Sigmoid colon (tissue), 6 donors: ENCODE measurements at regions not wholly inside any gene's neighbourhood (a gene's known extent, or its start where the extent isn't known, plus 50 kb on each side); places are given as distances from the start of the nearest gene placed in this dataset.

ENCODE experiments used
- DNase-seq: peaks from one replicate; pipeline ENCODE4 v3.0.0-alpha.2; 2019
- H3K27ac ChIP-seq, 4 donors: fragments of 200-600 bp; sonication (generic); one replicate each; pipeline ENCODE4 v1.5.1; 2016 to 2019; ENCODE audit warnings: mild to moderate bottlenecking in 1 of 4
- H3K27me3 ChIP-seq, 3 donors: fragments of 200-600 bp; sonication (generic); one replicate each; pipeline ENCODE4 v1.5.1; 2019; ENCODE audit warnings: mild to moderate bottlenecking in 1 of 3
- H3K36me3 ChIP-seq, 4 donors: fragments of 200-600 bp; sonication (generic); one replicate each; pipeline ENCODE4 v1.5.1; 2016 to 2019
- H3K4me1 ChIP-seq, 4 donors: fragments of 200-600 bp; sonication (generic); one replicate each; pipeline ENCODE4 v1.5.1; 2017 to 2019
- H3K4me3 ChIP-seq, 4 donors: fragments of 200-600 bp; sonication (generic); one replicate each; pipeline ENCODE4 v1.5.1; 2017 to 2019; ENCODE audit warnings: mild to moderate bottlenecking in 2 of 4, moderate library complexity in 1 of 4
- H3K9me3 ChIP-seq, 4 donors: fragments of 200-600 bp in 3 of 4; sonication (generic) in 3 of 4; one replicate each; pipeline versions ENCODE4 v1.5.1 to v1.6.1; 2013 to 2019
- EP300 ChIP-seq, 4 donors: sonication (generic); formaldehyde crosslinking; IDR thresholded peaks; one replicate each; pipeline ENCODE4 v1.6.1; 2017; ENCODE audit warnings: antibody characterized with exemption in 4 of 4
- POLR2A ChIP-seq, 2 donors: fragments of 450-650 bp; IDR thresholded peaks; one replicate each; pipeline ENCODE4 v1.6.1; 2016; ENCODE audit warnings: antibody characterized with exemption in 2 of 2, mild to moderate bottlenecking in 2 of 2, moderate library complexity in 2 of 2
- POLR2AphosphoS5 ChIP-seq, 4 donors: sonication (generic); formaldehyde crosslinking; IDR thresholded peaks; one replicate each; pipeline ENCODE4 v1.6.1; 2017; ENCODE audit warnings: antibody characterized with exemption in 4 of 4
- WGBS, 2 donors: extraction: QIAGEN DNeasy Blood & Tissue Kit; methylation state at CpG; one replicate each; pipeline ENCODE4 v1.1.7; 2013; 5-methylcytosine and 5-hydroxymethylcytosine counted together
- intact Hi-C: fragments of 100-400 bp; cut with DNase I; formaldehyde crosslinking; loops from one replicate; pipeline ENCODE4 v1.15.1; 2023
- TF ChIP-seq, protein P1 (sequence below), 4 experiments: fragments of 450-650 bp in 3 of 4; fragments of 200-600 bp in 1 of 4; IDR thresholded peaks; one replicate each; pipeline ENCODE4 v1.5.1; 2016 to 2019; ENCODE audit warnings: antibody characterized with exemption in 4 of 4, mild to moderate bottlenecking in 3 of 4, moderate library complexity in 2 of 4
- donor health status: healthy with polysubstance abuse.
- donor health status: healthy.

GRCh38 chr7:93830141-93830925 lies 60.2 kb downstream of the TFPI2 start:
- H3K4me1 ChIP-seq = no peaks in the 10 kb centered on the region
- no peak overlapping the region for H3K27ac ChIP-seq
- H3K36me3 ChIP-seq = no peaks in the 10 kb centered on the region
- intact Hi-C loops = no loop called here
- no peak overlapping the region for H3K4me3 ChIP-seq
- WGBS, 2 donors = 82 to 83% methylated on average over 1 of the region's 1 CpG
- H3K27me3 ChIP-seq = no peaks in the 10 kb centered on the region
- DNase-seq = no peak
- no peaks in the 10 kb centered on the region for H3K9me3 ChIP-seq
- TF ChIP-seq POLR2AphosphoS5 (IDR thresholded peaks at IDR 0.05) (peak in 1 of 4 donors; percentile 16), POLR2A (IDR thresholded peaks at IDR 0.05) (no peak)

- WGBS, 2 donors = 45 to 68% methylated on average over 5 of the region's 5 CpGs
- no peak overlapping the region for H3K4me3 ChIP-seq
- intact Hi-C loops = no loop called here
Observed at GRCh38 chr7:93828260-93828659, 62.3 kb downstream of the TFPI2 start.

GRCh38 chr7:93823621-93824020 lies 66.9 kb downstream of the TFPI2 start:
- Histone ChIP-seq H3K27ac (no peak overlapping the region), H3K27me3 (no peaks in the 10 kb centered on the region), H3K4me1 (no peaks in the 10 kb centered on the region), H3K36me3 (no peaks in the 10 kb centered on the region), H3K9me3 (no peaks in the 10 kb centered on the region), H3K4me3 (no peak overlapping the region)
- TF ChIP-seq EP300 (IDR thresholded peaks at IDR 0.05) (no peak), POLR2AphosphoS5 (IDR thresholded peaks at IDR 0.05) (no peak), POLR2A (IDR thresholded peaks at IDR 0.05) (no peak)
- TF ChIP-seq, protein P1, sequence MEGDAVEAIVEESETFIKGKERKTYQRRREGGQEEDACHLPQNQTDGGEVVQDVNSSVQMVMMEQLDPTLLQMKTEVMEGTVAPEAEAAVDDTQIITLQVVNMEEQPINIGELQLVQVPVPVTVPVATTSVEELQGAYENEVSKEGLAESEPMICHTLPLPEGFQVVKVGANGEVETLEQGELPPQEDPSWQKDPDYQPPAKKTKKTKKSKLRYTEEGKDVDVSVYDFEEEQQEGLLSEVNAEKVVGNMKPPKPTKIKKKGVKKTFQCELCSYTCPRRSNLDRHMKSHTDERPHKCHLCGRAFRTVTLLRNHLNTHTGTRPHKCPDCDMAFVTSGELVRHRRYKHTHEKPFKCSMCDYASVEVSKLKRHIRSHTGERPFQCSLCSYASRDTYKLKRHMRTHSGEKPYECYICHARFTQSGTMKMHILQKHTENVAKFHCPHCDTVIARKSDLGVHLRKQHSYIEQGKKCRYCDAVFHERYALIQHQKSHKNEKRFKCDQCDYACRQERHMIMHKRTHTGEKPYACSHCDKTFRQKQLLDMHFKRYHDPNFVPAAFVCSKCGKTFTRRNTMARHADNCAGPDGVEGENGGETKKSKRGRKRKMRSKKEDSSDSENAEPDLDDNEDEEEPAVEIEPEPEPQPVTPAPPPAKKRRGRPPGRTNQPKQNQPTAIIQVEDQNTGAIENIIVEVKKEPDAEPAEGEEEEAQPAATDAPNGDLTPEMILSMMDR (IDR thresholded peaks at IDR 0.05) = no peak
- 86 to 89% methylated on average over 1 of the region's 1 CpG for WGBS, 2 donors
- intact Hi-C loops = no loop called here
- DNase-seq = no peak

More at GRCh38 chr7:93828260-93828659, 62.3 kb downstream of the TFPI2 start:
- Histone ChIP-seq H3K9me3 (no peaks in the 10 kb centered on the region), H3K27ac (no peak overlapping the region), H3K4me1 (no peaks in the 10 kb centered on the region), H3K27me3 (no peaks in the 10 kb centered on the region), H3K36me3 (no peaks in the 10 kb centered on the region)
- TF ChIP-seq POLR2AphosphoS5 (IDR thresholded peaks at IDR 0.05) (no peak), POLR2A (IDR thresholded peaks at IDR 0.05) (no peak), EP300 (IDR thresholded peaks at IDR 0.05) (no peak)
- TF ChIP-seq, protein P1 (IDR thresholded peaks at IDR 0.05) = no peak
- DNase-seq = no peak

- intact Hi-C loops = no loop called here
- Histone ChIP-seq H3K27me3 (no peaks in the 10 kb centered on the region), H3K9me3 (no peaks in the 10 kb centered on the region), H3K4me1 (no peaks in the 10 kb centered on the region), H3K4me3 (no peak overlapping the region), H3K27ac (no peak overlapping the region), H3K36me3 (no peaks in the 10 kb centered on the region)
- WGBS, 2 donors = 38 to 45% methylated on average over 1 of the region's 1 CpG
- no peak for TF ChIP-seq POLR2AphosphoS5 (IDR thresholded peaks at IDR 0.05)
- TF ChIP-seq EP300 (IDR thresholded peaks at IDR 0.05) = no peak
- TF ChIP-seq, protein P1 (IDR thresholded peaks at IDR 0.05) = no peak
- TF ChIP-seq POLR2A (IDR thresholded peaks at IDR 0.05) = no peak
- DNase-seq = no peak
Observed at GRCh38 chr7:93821463-93821862, 69.1 kb downstream of the TFPI2 start.

GRCh38 chr7:93819699-93820098 lies 70.9 kb downstream of the TFPI2 start:
- WGBS, 2 donors = 82 to 88% methylated on average over 7 of the region's 7 CpGs
- intact Hi-C loops = no loop called here
- Histone ChIP-seq H3K36me3 (no peaks in the 10 kb centered on the region), H3K27me3 (no peaks in the 10 kb centered on the region), H3K9me3 (no peaks in the 10 kb centered on the region), H3K4me3 (no peak overlapping the region), H3K4me1 (no peaks in the 10 kb centered on the region), H3K27ac (no peak overlapping the region)
- TF ChIP-seq, protein P1 (IDR thresholded peaks at IDR 0.05) = no peak
- TF ChIP-seq POLR2A (IDR thresholded peaks at IDR 0.05) (no peak), POLR2AphosphoS5 (IDR thresholded peaks at IDR 0.05) (no peak), EP300 (IDR thresholded peaks at IDR 0.05) (no peak)
- no peak for DNase-seq
